Activated CD8-positive, alpha-beta T cell treated with anti-CD3 and anti-CD28 coated beads for 36 hours (primary cell): ENCODE measurements at regions not wholly inside any gene's neighbourhood (a gene's known extent, or its start where the extent isn't known, plus 50 kb on each side); places are given as distances from the start of the nearest gene placed in this dataset.

Experiments
- ATAC-seq: fragments of 200-7000 bp; cut with Tn5 transposase; one replicate; pipeline ENCODE4 v1.10.0; 2021; ENCODE audit warnings: mild to moderate bottlenecking, moderate library complexity
- CTCF ChIA-PET: fragments of 350-600 bp; sonication (Branson Sonifier 250); formaldehyde crosslinking; loops from one replicate; lab custom pipeline; 2021; ENCODE audit warnings: antibody characterized with exemption; lab: Charles Lee
- POLR2A ChIA-PET: fragments of 350-600 bp; sonication (Branson Sonifier 250); formaldehyde crosslinking; loops from one replicate; lab custom pipeline; 2021; ENCODE audit warnings: antibody characterized with exemption; lab: Charles Lee
- DNase-seq: peaks from one replicate; pipeline ENCODE4 v3.0.0-alpha.2; 2020
- H3K27ac Mint-ChIP-seq: one replicate; pipeline ENCODE4 v1.8.0; 2021; ENCODE audit warnings: mild to moderate bottlenecking, mixed read lengths
- H3K27me3 Mint-ChIP-seq: one replicate; pipeline ENCODE4 v1.8.0; 2021; ENCODE audit warnings: mixed read lengths
- H3K36me3 Mint-ChIP-seq: one replicate; pipeline ENCODE4 v1.8.0; 2021; ENCODE audit warnings: low read depth, mixed read lengths
- H3K4me1 Mint-ChIP-seq: one replicate; pipeline ENCODE4 v1.8.0; 2021; ENCODE audit warnings: low read depth, mixed read lengths
- H3K4me3 Mint-ChIP-seq: one replicate; pipeline ENCODE4 v1.8.0; 2021; ENCODE audit warnings: mild to moderate bottlenecking, moderate library complexity, mixed read lengths
- H3K9me3 Mint-ChIP-seq: one replicate; pipeline ENCODE4 v1.8.0; 2021; ENCODE audit warnings: mixed read lengths
- intact Hi-C: fragments of 100-400 bp; cut with micrococcal nuclease; formaldehyde crosslinking; loops from one replicate; pipeline ENCODE4 v1.10.0; 2022
- TF ChIP-seq, protein P1 (sequence below): fragments of 200-600 bp; IDR thresholded peaks from one replicate; pipeline ENCODE4 v1.8.0; 2022; ENCODE audit warnings: antibody characterized with exemption, mild to moderate bottlenecking

DNA sequence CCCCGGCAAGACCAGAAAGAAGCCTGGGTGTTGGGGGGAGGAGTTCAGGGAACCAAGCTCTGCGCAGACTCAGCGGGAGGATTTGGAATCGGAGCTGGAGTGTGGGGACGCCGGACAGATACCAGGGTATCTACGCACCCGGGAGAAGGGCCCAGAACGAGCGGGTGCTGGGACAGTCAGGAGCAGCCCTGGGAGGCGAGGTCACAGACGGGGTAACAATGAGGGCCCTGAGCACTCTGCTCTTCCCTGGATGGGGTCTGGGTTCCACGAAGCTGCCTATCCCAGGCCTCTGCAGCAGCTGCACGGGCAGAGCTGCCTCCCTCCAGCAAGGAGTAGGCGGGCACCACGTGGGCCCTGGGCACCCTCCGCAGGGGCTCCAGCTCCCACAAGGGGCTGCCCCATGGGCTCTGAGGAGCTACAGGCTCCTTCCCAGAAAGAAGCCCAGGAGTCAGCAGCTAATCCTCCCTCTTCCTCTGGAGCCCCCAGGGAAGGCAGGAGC is 197.2 kb downstream of the BRD1 start:
- POLR2A ChIA-PET = no interaction called here
- TF ChIP-seq, protein P1, sequence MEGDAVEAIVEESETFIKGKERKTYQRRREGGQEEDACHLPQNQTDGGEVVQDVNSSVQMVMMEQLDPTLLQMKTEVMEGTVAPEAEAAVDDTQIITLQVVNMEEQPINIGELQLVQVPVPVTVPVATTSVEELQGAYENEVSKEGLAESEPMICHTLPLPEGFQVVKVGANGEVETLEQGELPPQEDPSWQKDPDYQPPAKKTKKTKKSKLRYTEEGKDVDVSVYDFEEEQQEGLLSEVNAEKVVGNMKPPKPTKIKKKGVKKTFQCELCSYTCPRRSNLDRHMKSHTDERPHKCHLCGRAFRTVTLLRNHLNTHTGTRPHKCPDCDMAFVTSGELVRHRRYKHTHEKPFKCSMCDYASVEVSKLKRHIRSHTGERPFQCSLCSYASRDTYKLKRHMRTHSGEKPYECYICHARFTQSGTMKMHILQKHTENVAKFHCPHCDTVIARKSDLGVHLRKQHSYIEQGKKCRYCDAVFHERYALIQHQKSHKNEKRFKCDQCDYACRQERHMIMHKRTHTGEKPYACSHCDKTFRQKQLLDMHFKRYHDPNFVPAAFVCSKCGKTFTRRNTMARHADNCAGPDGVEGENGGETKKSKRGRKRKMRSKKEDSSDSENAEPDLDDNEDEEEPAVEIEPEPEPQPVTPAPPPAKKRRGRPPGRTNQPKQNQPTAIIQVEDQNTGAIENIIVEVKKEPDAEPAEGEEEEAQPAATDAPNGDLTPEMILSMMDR = no peak
- DNase-seq (no peak), ATAC-seq (no peak)
- Mint-ChIP-seq H3K36me3 (no peaks in the 10 kb centered on the region), H3K4me1 (no peaks in the 10 kb centered on the region), H3K4me3 (no peak overlapping the region), H3K9me3 (no peaks in the 10 kb centered on the region), H3K27ac (no peak overlapping the region), H3K27me3 (no peaks in the 10 kb centered on the region)
- intact Hi-C loops = no loop called here
- CTCF ChIA-PET = no interaction called here

DNA sequence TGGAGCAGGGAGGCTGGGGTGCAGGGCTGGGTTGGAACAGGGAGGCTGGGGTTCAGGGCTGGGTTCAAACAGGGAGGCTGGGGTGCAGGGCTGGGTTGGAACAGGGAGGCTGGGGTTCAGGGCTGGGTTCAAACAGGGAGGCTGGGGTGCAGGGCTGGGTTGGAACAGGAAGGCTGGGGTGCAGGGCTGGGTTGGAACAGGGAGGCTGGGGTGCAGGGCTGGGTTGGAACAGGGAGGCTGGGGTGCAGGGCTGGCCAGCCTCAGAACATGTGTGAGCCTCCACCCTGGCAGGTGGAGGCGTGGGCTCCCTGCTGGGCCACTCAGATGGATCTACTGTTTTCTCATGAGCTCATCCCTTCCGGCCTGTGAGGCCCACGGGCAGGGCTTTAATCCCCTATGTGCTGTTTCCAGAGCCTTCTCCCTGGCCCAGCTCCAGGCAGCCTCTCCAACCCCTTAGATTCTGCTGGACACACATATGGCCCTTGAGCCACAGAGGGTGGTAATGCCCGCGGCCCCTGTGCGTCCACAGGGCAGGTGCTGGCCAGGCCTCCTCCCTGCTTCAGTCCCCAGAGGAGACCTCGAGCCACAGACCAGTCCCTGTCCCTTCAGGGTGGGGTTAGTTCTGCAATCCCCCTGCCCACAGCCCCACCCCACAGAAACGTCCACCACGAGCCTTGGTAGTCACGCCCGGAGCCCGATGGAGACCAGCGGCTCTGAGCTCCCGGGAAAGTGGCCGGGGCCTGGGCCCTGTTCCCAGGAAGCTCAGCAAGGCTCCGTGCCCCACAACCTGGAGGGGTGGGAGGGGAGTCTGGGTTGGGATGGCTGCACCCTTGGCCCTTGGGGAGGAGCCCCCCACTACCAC is 197.9 kb downstream of the BRD1 start:
- intact Hi-C loops = no loop called here
- H3K4me3 Mint-ChIP-seq = no peak overlapping the region
- no peaks in the 10 kb centered on the region for H3K27me3 Mint-ChIP-seq
- DNase-seq = no peak
- POLR2A ChIA-PET = no interaction called here
- H3K9me3 Mint-ChIP-seq = no peaks in the 10 kb centered on the region
- H3K4me1 Mint-ChIP-seq = no peaks in the 10 kb centered on the region
- TF ChIP-seq, protein P1 = no peak
- ATAC-seq = no peak
- H3K27ac Mint-ChIP-seq = no peak overlapping the region
- no peaks in the 10 kb centered on the region for H3K36me3 Mint-ChIP-seq
- CTCF ChIA-PET = no interaction called here

DNA sequence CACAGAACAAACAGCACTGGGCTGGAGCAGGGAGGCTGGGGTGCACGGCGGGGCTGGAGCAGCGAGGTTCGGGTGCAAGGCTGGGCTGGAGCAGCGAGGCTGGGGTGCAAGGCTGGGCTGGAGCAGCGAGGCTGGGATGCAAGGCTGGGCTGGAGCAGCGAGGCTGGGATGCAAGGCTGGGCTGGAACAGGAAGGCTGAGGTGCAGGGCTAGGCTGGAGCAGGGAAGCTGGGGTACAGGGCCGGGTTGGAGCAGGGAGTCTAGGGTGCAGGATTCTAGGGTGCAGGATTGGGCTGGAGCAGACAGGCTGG is 198.5 kb downstream of the BRD1 start:
- no peak for ATAC-seq
- Mint-ChIP-seq H3K27ac (no peak overlapping the region), H3K9me3 (no peaks in the 10 kb centered on the region), H3K36me3 (no peaks in the 10 kb centered on the region), H3K4me3 (no peak overlapping the region), H3K4me1 (no peaks in the 10 kb centered on the region), H3K27me3 (no peaks in the 10 kb centered on the region)
- ChIA-PET CTCF (no interaction called here), POLR2A (no interaction called here)
- DNase-seq = no peak
- TF ChIP-seq, protein P1 = no peak
- intact Hi-C loops = no loop called here

DNA sequence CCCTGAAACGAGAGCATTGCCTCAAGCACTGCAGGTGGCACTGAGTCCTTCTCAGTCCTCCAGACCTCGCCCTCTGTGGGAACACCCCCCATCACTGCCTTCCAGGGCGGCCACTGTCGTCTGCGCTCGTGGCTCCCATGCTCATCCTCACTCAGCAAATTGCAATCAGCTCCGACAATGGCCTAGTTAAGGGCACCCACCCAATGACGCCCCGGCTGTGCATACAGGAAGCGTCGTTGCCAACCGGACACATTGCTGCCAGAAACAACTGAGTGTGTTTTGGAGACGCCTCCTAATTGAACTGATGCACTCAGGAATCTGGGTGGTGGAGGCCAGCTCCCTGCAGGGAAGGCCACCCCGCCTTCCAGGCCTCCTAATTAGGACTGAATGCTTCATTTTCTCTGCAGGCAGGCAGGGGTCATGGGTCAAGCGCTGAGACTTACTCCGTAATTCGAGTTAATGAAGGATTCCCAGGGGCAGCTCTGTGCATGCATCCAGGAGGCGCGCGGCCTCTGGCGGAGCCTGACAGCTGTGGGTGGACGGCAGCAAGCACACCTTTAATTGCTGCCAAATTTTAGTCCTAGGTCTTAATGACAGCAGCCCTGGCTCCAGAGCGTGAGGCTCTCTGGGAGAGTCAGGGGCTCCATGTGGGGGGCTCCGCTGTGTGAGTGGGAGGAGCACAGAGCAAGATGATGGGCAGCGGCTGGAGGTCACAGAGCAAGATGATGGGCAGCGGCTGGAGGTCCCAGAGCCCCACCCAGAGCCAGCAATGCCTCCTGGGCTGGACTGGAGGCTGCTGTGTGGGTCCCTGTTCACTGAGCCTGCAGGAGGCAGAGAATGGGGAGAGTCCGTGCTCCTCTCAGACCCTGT is 199.0 kb downstream of the BRD1 start:
- no peaks in the 10 kb centered on the region for H3K27me3 Mint-ChIP-seq
- DNase-seq (no peak), ATAC-seq (no peak)
- TF ChIP-seq, protein P1 = no peak
- intact Hi-C loops = no loop called here
- H3K4me1 Mint-ChIP-seq = no peaks in the 10 kb centered on the region
- H3K27ac Mint-ChIP-seq = no peak overlapping the region
- ChIA-PET CTCF (no interaction called here), POLR2A (no interaction called here)
- no peaks in the 10 kb centered on the region for H3K9me3 Mint-ChIP-seq
- no peaks in the 10 kb centered on the region for H3K36me3 Mint-ChIP-seq
- H3K4me3 Mint-ChIP-seq = no peak overlapping the region
